Neuron (in vitro differentiated cells): ENCODE measurements at regions not wholly inside any gene's neighbourhood (a gene's known extent, or its start where the extent isn't known, plus 50 kb on each side); places are given as distances from the start of the nearest gene placed in this dataset.
"Not testable (repeated sequence)": the region's sequence is repeated elsewhere in the genome, so short reads cannot be mapped to it uniquely, and the experiment has no call there.

Source experiments
- H2AFZ ChIP-seq: one replicate; pipeline ENCODE4 v1.6.1; 2013; ENCODE audit warnings: low read depth, mild to moderate bottlenecking, inconsistent platforms, low read length, moderate library complexity
- H3K27me3 ChIP-seq: one replicate; pipeline ENCODE4 v1.6.1; 2013; ENCODE audit warnings: low read length; ENCODE audit not compliant: insufficient read depth
- H3K36me3 ChIP-seq: one replicate; pipeline ENCODE4 v1.6.1; 2013; ENCODE audit warnings: low read length; ENCODE audit not compliant: insufficient read depth
- H3K4me1 ChIP-seq: one replicate; pipeline ENCODE4 v1.6.1; 2013; ENCODE audit warnings: low read length; ENCODE audit not compliant: insufficient read depth
- H3K4me3 ChIP-seq: 2 replicates; pipeline ENCODE4 v1.5.1; 2013; ENCODE audit warnings: mild to moderate bottlenecking, low read length, moderate library complexity
- H3K9me3 ChIP-seq: one replicate; pipeline ENCODE4 v1.6.1; 2013; ENCODE audit warnings: low read length

- Histone ChIP-seq H3K4me3 (no peak overlapping the region), H3K36me3 (no peaks in the 10 kb centered on the region), H2AFZ (no peak overlapping the region), H3K9me3 (no peaks in the 10 kb centered on the region), H3K4me1 (peaks cover 6% of the 10 kb centered on the region), H3K27me3 (peaks cover 3% of the 10 kb centered on the region)
Observed at GRCh38 chr2:3039188-3040065, 338.2 kb downstream of the EIPR1 start.

- Histone ChIP-seq H3K9me3 (no peaks in the 10 kb centered on the region), H3K27me3 (peaks cover 4% of the 10 kb centered on the region), H2AFZ (no peak overlapping the region), H3K4me3 (no peak overlapping the region), H3K4me1 (peaks cover 6% of the 10 kb centered on the region), H3K36me3 (no peaks in the 10 kb centered on the region)
Observed at GRCh38 chr2:3038636-3039035, 339.0 kb downstream of the EIPR1 start.

GRCh38 chr2:3037196-3038194 lies 340.1 kb downstream of the EIPR1 start:
- Histone ChIP-seq H2AFZ (no peak overlapping the region), H3K9me3 (no peaks in the 10 kb centered on the region), H3K4me3 (no peak overlapping the region), H3K4me1 (peaks cover 6% of the 10 kb centered on the region), H3K36me3 (no peaks in the 10 kb centered on the region), H3K27me3 (peaks cover 4% of the 10 kb centered on the region)

- Histone ChIP-seq H3K4me1 (peaks cover 6% of the 10 kb centered on the region), H3K36me3 (no peaks in the 10 kb centered on the region), H3K9me3 (no peaks in the 10 kb centered on the region), H2AFZ (no peak overlapping the region), H3K27me3 (peaks cover 4% of the 10 kb centered on the region), H3K4me3 (no peak overlapping the region)
Observed at GRCh38 chr2:3036432-3037125, 341.0 kb downstream of the EIPR1 start.

- Histone ChIP-seq H3K36me3 (no peaks in the 10 kb centered on the region), H3K4me1 (peaks cover 2% of the 10 kb centered on the region), H2AFZ (no peak overlapping the region), H3K27me3 (peaks cover 4% of the 10 kb centered on the region), H3K4me3 (no peak overlapping the region), H3K9me3 (no peaks in the 10 kb centered on the region)
Observed at GRCh38 chr2:3035385-3036050, 342.1 kb downstream of the EIPR1 start.

- Histone ChIP-seq H2AFZ (no peak overlapping the region), H3K9me3 (peaks cover 4% of the 10 kb centered on the region), H3K4me3 (no peak overlapping the region), H3K4me1 (no peaks in the 10 kb centered on the region), H3K36me3 (no peaks in the 10 kb centered on the region), H3K27me3 (peaks cover 4% of the 10 kb centered on the region)
Observed at GRCh38 chr2:3034856-3035255, 342.8 kb downstream of the EIPR1 start.

GRCh38 chr2:3034396-3034795 lies 343.2 kb downstream of the EIPR1 start:
- H3K4me3 ChIP-seq: no peak overlapping the region
- H2AFZ ChIP-seq: no peak overlapping the region
- no peaks in the 10 kb centered on the region for H3K36me3 ChIP-seq
- no peaks in the 10 kb centered on the region for H3K4me1 ChIP-seq
- peaks cover 4% of the 10 kb centered on the region for H3K27me3 ChIP-seq
- peaks cover 4% of the 10 kb centered on the region for H3K9me3 ChIP-seq

- Histone ChIP-seq H3K4me1 (no peaks in the 10 kb centered on the region), H3K36me3 (no peaks in the 10 kb centered on the region), H3K27me3 (peaks cover 4% of the 10 kb centered on the region), H3K4me3 (no peak overlapping the region), H3K9me3 (peaks cover 4% of the 10 kb centered on the region), H2AFZ (no peak overlapping the region)
Observed at GRCh38 chr2:3033315-3033714, 344.3 kb downstream of the EIPR1 start.

- not testable (repeated sequence) for H3K4me1 ChIP-seq, H3K4me3 ChIP-seq, H3K9me3 ChIP-seq, H3K36me3 ChIP-seq, H2AFZ ChIP-seq, H3K27me3 ChIP-seq
Observed at GRCh38 chr2:3030791-3031190, 346.8 kb downstream of the EIPR1 start.

- H3K4me1 ChIP-seq: no peaks in the 10 kb centered on the region
- H3K27me3 ChIP-seq: no peaks in the 10 kb centered on the region
- no peak overlapping the region for H2AFZ ChIP-seq
- peaks cover 4% of the 10 kb centered on the region for H3K9me3 ChIP-seq
- H3K36me3 ChIP-seq: no peaks in the 10 kb centered on the region
- H3K4me3 ChIP-seq: no peak overlapping the region
Observed at GRCh38 chr2:3025984-3026383, 351.6 kb downstream of the EIPR1 start.

GRCh38 chr2:3025261-3025660 lies 352.4 kb downstream of the EIPR1 start:
- H3K4me3 ChIP-seq: no peak overlapping the region
- H3K27me3 ChIP-seq: no peaks in the 10 kb centered on the region
- no peaks in the 10 kb centered on the region for H3K4me1 ChIP-seq
- H3K9me3 ChIP-seq: peaks cover 1% of the 10 kb centered on the region
- no peak overlapping the region for H2AFZ ChIP-seq
- no peaks in the 10 kb centered on the region for H3K36me3 ChIP-seq

GRCh38 chr2:3024401-3024935 lies 353.1 kb downstream of the EIPR1 start:
- Histone ChIP-seq H3K27me3 (no peaks in the 10 kb centered on the region), H3K4me3 (no peak overlapping the region), H2AFZ (no peak overlapping the region), H3K9me3 (no peaks in the 10 kb centered on the region), H3K36me3 (no peaks in the 10 kb centered on the region), H3K4me1 (no peaks in the 10 kb centered on the region)
